Fibroblast of the aortic adventitia (primary cell): ENCODE measurements at regions not wholly inside any gene's neighbourhood (a gene's known extent, or its start where the extent isn't known, plus 50 kb on each side); places are given as distances from the start of the nearest gene placed in this dataset.

ENCODE experiments used
- DNase-seq: peaks from one replicate; pipeline ENCODE4 v3.0.0-alpha.2; 2010; ENCODE audit warnings: low read depth
- H3K4me3 ChIP-seq: 2 replicates; pipeline ENCODE4 v1.5.1; 2011; ENCODE audit warnings: low read depth, mild to moderate bottlenecking, control low read depth, low read length, moderate library complexity
- TF ChIP-seq, protein P1 (sequence below): IDR thresholded peaks from 2 replicates; pipeline ENCODE4 v1.5.1; 2011; ENCODE audit warnings: mild to moderate bottlenecking, low read length, control low read depth, inconsistent platforms; ENCODE audit not compliant: insufficient read depth

DNA sequence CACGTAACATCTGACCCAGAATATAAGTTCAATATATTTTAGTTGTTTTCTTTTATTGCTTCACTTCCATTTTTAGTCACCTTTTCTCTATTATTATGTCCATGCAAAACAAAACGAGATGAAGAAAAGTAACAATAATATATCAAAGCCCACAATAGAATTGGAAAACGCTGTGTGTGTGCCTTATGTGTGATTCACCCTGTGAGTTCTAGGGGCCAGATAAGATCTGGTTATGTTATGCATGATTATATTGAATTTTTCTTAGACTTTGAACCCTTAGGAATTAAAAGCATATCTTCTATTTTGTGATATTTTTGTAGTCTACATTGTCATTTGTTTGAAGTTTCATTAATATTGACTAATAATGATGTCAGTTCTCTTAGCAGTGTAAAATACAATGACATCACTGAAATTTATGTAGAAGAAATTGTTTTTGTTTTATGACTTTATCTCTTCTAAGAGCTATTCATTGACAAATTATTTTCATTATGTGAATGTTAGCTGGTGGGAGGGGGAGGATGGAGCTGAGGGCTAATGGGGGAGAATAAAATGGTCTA lies 243.6 kb downstream of the TFAP2B start:
- DNase-seq: no peak
- H3K4me3 ChIP-seq: no peak overlapping the region
- TF ChIP-seq, protein P1, sequence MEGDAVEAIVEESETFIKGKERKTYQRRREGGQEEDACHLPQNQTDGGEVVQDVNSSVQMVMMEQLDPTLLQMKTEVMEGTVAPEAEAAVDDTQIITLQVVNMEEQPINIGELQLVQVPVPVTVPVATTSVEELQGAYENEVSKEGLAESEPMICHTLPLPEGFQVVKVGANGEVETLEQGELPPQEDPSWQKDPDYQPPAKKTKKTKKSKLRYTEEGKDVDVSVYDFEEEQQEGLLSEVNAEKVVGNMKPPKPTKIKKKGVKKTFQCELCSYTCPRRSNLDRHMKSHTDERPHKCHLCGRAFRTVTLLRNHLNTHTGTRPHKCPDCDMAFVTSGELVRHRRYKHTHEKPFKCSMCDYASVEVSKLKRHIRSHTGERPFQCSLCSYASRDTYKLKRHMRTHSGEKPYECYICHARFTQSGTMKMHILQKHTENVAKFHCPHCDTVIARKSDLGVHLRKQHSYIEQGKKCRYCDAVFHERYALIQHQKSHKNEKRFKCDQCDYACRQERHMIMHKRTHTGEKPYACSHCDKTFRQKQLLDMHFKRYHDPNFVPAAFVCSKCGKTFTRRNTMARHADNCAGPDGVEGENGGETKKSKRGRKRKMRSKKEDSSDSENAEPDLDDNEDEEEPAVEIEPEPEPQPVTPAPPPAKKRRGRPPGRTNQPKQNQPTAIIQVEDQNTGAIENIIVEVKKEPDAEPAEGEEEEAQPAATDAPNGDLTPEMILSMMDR: no peak

DNA sequence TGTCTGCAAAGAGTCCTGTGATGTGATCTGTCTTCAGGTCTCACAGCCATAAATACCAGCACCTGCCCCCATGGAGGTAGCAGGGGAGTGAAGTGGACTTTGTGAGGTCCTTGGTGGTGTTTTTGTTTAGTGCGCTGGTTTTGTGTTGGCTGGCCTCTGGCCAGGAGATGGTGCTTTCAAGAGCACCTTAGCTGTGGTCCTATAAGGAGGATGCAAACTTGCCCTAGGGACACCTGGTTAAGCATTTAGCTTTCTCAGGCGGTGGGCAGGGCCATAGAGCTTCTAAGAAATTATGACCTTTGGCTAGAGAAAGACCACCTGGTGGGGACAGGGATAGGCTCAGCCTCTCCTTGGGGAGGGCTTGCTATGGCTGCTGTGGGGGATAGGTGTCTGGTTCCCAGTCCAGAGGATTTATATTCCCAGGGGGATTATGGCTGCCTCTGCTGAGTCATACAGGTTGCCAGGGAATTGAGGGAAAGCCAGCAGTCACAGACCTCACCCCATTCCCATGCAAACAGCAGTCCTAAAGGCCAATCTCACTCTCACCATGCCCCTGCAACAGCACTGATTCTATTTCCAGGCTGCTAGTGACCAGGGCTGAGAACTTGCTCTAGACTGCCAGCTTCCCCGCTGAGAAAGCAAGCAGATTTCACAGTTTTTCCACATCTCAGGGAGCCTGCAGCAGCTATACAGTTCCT lies 259.3 kb downstream of the TFAP2B start:
- DNase-seq: no peak
- no peak overlapping the region for H3K4me3 ChIP-seq
- TF ChIP-seq, protein P1: no peak

DNA sequence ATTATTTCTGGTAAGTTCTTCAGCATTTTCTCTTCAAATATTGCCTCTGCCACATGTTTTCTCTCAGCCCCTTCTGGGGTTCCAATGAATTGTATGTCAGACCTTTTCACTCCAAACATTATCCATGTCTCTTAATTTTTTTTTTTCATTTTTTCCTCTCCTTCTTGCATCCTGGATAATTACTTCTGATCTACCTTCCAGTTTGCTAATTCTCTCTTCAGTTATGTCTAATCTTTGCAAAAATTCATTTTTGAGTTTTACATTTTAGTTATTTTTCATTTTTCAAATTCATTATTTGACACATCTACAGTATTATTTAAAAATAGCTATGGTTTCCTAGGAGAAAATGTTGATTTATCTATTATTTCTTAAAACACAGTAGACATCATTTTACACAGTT lies 271.7 kb downstream of the TFAP2B start:
- no peak overlapping the region for H3K4me3 ChIP-seq
- TF ChIP-seq, protein P1: no peak
- DNase-seq: no peak

DNA sequence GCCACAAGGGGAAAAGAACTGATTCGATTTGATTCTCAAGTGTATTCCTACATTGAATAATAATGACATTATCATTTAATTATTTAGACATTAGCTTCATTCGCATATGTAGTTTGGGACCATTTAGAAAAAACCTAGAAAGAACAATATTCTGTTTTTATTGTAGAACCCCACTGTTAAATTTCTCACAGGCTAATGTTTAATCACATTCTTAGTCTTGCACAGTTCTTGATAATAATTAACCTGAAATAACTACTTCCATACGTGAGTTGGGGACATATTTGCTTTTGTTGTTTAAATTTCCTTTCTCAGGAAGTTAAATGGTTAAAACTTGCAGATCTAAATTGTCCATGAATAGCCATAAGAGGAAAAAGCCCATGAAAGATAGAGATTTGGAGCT lies 275.2 kb downstream of the TFAP2B start:
- TF ChIP-seq, protein P1: no peak
- H3K4me3 ChIP-seq: no peak overlapping the region
- DNase-seq: no peak

DNA sequence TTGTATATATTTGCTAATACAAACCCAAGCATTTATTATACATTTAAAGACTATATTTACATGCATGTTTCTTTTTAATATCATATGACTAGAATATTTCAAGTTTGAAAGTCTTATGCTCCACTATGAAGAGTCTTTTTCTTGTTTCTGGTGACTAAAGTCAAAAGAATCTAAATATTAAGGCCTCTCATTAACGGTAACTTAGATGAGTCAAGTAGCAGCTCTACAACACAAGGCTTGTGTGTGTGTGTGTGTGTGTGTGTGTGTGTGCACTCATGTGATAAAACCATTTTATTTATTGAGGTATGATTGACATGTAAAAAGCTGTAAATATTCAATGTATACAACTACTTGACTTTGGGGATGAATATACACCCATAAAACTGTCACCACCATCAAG lies 275.6 kb downstream of the TFAP2B start:
- no peak for DNase-seq
- TF ChIP-seq, protein P1: no peak
- H3K4me3 ChIP-seq: no peak overlapping the region

DNA sequence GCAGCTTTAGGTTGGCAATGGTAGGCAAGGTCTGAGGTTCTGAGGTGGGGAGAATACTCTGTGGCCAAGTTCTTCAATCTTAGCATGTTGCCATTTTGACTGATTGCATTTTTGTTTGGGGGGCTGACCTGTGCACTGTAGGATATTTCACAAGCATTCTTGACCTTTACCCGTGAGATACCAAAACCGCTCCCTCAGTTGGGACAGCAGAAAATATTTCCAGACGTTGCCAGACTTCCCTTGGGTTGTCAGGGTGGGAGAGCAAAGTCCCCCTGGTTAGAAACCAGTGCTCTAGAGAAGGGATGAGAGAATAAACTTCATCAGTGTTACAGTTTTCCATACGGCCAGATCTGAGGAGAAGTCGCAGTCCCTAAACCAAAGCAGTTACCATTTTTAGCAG lies 279.6 kb downstream of the TFAP2B start:
- TF ChIP-seq, protein P1: no peak
- no peak overlapping the region for H3K4me3 ChIP-seq
- DNase-seq: no peak
